HepG2 (cell line): ENCODE measurements at regions not wholly inside any gene's neighbourhood (a gene's known extent, or its start where the extent isn't known, plus 50 kb on each side); places are given as distances from the start of the nearest gene placed in this dataset.

ENCODE experiments used
- ATAC-seq: fragments of 200-7000 bp; cut with Tn5 transposase; 3 replicates; pipeline ENCODE4 v1.9.1; 2020; ENCODE audit warnings: mild to moderate bottlenecking, moderate library complexity
- BruUV-seq: library from RNA; stranded (reverse); fragments of 400-500 nt; replicated peaks from 2 replicates; lab custom pipeline; 2021; lab: Mats Ljungman, UMichigan
- CTCF ChIA-PET: fragments of 300-600 bp; formaldehyde crosslinking; extraction: SDS; loops from one replicate; lab custom pipeline; 2021; ENCODE audit warnings: low total read pairs, inconsistent platforms, low intra/inter-chr PET ratio; lab: Yijun Ruan, JAX
- POLR2A ChIA-PET: fragments of 350-600 bp; sonication (Branson Sonifier 250); formaldehyde crosslinking; loops from one replicate; lab custom pipeline; 2020; ENCODE audit warnings: antibody characterized with exemption, inconsistent platforms; lab: Yijun Ruan, JAX
- DNase-seq: peaks from one replicate; pipeline ENCODE4 v3.0.0-alpha.2; 2015; ENCODE audit warnings: low spot score
- FAIRE-seq: peaks from 3 replicates; lab custom pipeline; 2011; peaks lifted over from hg19 to GRCh38; lab: Jason Lieb, UNC
- H2AFZ ChIP-seq: one replicate; pipeline ENCODE4 v1.6.1; 2011; ENCODE audit warnings: low read length, inconsistent platforms
- H3K27ac ChIP-seq: fragments of 300-600 bp; 3 replicates; pipeline ENCODE4 v1.8.0; 2011; ENCODE audit warnings: mixed run types, mild to moderate bottlenecking, mixed read lengths, low read length, inconsistent platforms; ENCODE audit not compliant: insufficient read depth; ENCODE audit errors: extremely low read length
- H3K27me3 ChIP-seq, 2 experiments: fragments of 200-600 bp in 1 of 2; 2 replicates in 1 of 2; 3 replicates in 1 of 2; pipeline versions ENCODE4 v1.6.0 to v1.8.0; 2011; ENCODE audit warnings: low read length in 2 of 2, mild to moderate bottlenecking in 2 of 2, moderate library complexity in 2 of 2, inconsistent platforms in 1 of 2; ENCODE audit not compliant: insufficient read depth in 2 of 2, control insufficient read depth in 1 of 2
- H3K36me3 ChIP-seq, 2 experiments: fragments of 200-600 bp in 1 of 2; replicated peaks in 1 of 2; 2 replicates in 1 of 2; 3 replicates in 1 of 2; pipeline versions ENCODE4 v1.5.1 to v1.8.0; 2011; ENCODE audit warnings: low read length in 2 of 2, inconsistent platforms in 1 of 2; ENCODE audit not compliant: insufficient read depth in 2 of 2, control insufficient read depth in 1 of 2
- H3K4me1 ChIP-seq: 2 replicates; pipeline ENCODE4 v1.5.1; 2012; ENCODE audit warnings: low read length, inconsistent platforms; ENCODE audit not compliant: insufficient read depth
- H3K4me2 ChIP-seq: 2 replicates; pipeline ENCODE4 v1.6.0; 2011; ENCODE audit warnings: low read depth, low read length, inconsistent platforms
- H3K4me3 ChIP-seq, 3 experiments: fragments of 200-600 bp in 1 of 3; sonication (generic), shearing (Covaris generic) in 1 of 3; replicated peaks in 1 of 3; 2 replicates each; pipeline ENCODE4 v1.5.1; 2011 to 2016; ENCODE audit warnings: low read length in 3 of 3, inconsistent platforms in 2 of 3, low read depth in 2 of 3, mild to moderate bottlenecking in 2 of 3, control low read depth in 1 of 3, mixed read lengths in 1 of 3; ENCODE audit not compliant: insufficient read depth in 1 of 3
- H3K79me2 ChIP-seq: one replicate; pipeline ENCODE4 v1.6.1; 2011; ENCODE audit warnings: low read length, inconsistent platforms; ENCODE audit not compliant: insufficient read depth
- H3K9ac ChIP-seq: 2 replicates; pipeline ENCODE4 v1.6.0; 2011; ENCODE audit warnings: mild to moderate bottlenecking, low read depth, low read length, inconsistent platforms; ENCODE audit not compliant: insufficient read depth
- H3K9me3 ChIP-seq: 2 replicates; pipeline ENCODE4 v1.5.1; 2012; ENCODE audit warnings: mild to moderate bottlenecking, low read length
- H4K20me1 ChIP-seq: 2 replicates; pipeline ENCODE4 v1.6.0; 2011; ENCODE audit warnings: inconsistent platforms, mild to moderate bottlenecking, low read length, moderate library complexity; ENCODE audit not compliant: insufficient read depth
- CENPX ChIP-seq: sonication (generic); formaldehyde crosslinking; IDR thresholded peaks from 2 replicates; pipeline ENCODE4 v1.9.0; 2021; ENCODE audit warnings: mild to moderate bottlenecking, missing genetic modification reagents, moderate library complexity
- HMGA1 ChIP-seq: sonication (generic); formaldehyde crosslinking; conservative IDR thresholded peaks from 2 replicates; pipeline ENCODE4 v1.4.0; 2020; ENCODE audit warnings: missing genetic modification reagents
- HOXA9 ChIP-seq: sonication (generic); formaldehyde crosslinking; IDR thresholded peaks from 2 replicates; pipeline ENCODE4 v1.8.1; 2022; ENCODE audit warnings: missing genetic modification reagents, mild to moderate bottlenecking, moderate library complexity, borderline replicate concordance
- HOXD1 ChIP-seq: sonication (generic); formaldehyde crosslinking; IDR thresholded peaks from 2 replicates; pipeline ENCODE4 v1.5.0; 2020; ENCODE audit warnings: missing genetic modification reagents
- KDM3A ChIP-seq: IDR thresholded peaks from 2 replicates; pipeline ENCODE4 v1.6.1; 2018; ENCODE audit warnings: low read depth, missing compliant biosample characterization
- MATR3 ChIP-seq: sonication (generic); formaldehyde crosslinking; IDR thresholded peaks from 2 replicates; pipeline ENCODE4 v1.4.0; 2020; ENCODE audit warnings: missing genetic modification reagents
- PAF1 ChIP-seq: IDR thresholded peaks from 2 replicates; pipeline ENCODE4 v1.6.1; 2016; ENCODE audit warnings: missing genetic modification reagents, missing compliant biosample characterization
- SATB2 ChIP-seq: sonication (generic); formaldehyde crosslinking; IDR thresholded peaks from 2 replicates; pipeline ENCODE4 v1.5.0; 2020; ENCODE audit warnings: missing genetic modification reagents
- SETDB1 ChIP-seq: sonication (generic); formaldehyde crosslinking; IDR thresholded peaks from 2 replicates; pipeline ENCODE4 v1.5.1; 2020; ENCODE audit warnings: missing genetic modification reagents, mild to moderate bottlenecking, borderline replicate concordance
- SYNCRIP ChIP-seq: fragments of 200-400 bp; formaldehyde crosslinking; IDR thresholded peaks from 2 replicates; pipeline ENCODE4 v1.6.1; 2018; ENCODE audit warnings: mild to moderate bottlenecking, low read depth, low read length; ENCODE audit not compliant: insufficient read depth
- TP53 ChIP-seq: sonication (generic); formaldehyde crosslinking; conservative IDR thresholded peaks from 2 replicates; pipeline ENCODE4 v1.4.0; 2020; ENCODE audit warnings: missing genetic modification reagents
- ZNF207 ChIP-seq: fragments of 450-650 bp; IDR thresholded peaks from 2 replicates; pipeline ENCODE4 v1.6.1; 2016; ENCODE audit warnings: antibody characterized with exemption, borderline replicate concordance
- ZNF572 ChIP-seq: sonication (generic); formaldehyde crosslinking; IDR thresholded peaks from 2 replicates; pipeline ENCODE4 v1.5.1; 2020; ENCODE audit warnings: mild to moderate bottlenecking, missing genetic modification reagents
- ZNF780A ChIP-seq: sonication (generic); formaldehyde crosslinking; IDR thresholded peaks from 2 replicates; pipeline ENCODE4 v1.8.0; 2022; ENCODE audit warnings: mild to moderate bottlenecking, missing genetic modification reagents, moderate library complexity
- ZXDC ChIP-seq: sonication (generic); formaldehyde crosslinking; IDR thresholded peaks from 2 replicates; pipeline ENCODE4 v1.5.0; 2020; ENCODE audit warnings: mild to moderate bottlenecking, missing genetic modification reagents
- WGBS: methylation state at CpG from one replicate; pipeline ENCODE4 v1.1.6; 2017; ENCODE audit warnings: low lambda C conversion rate; 5-methylcytosine and 5-hydroxymethylcytosine counted together
- in situ Hi-C: cut with HindIII; loops from 2 replicates; pipeline ENCODE4 v1.10.0; 2017; ENCODE audit warnings: low pct_unique_long_range_greater_than_20kb; ENCODE audit not compliant: extremely low pct_ligation_motif_present
- intact Hi-C: fragments of 100-400 bp; cut with micrococcal nuclease; formaldehyde crosslinking; loops from one replicate; pipeline ENCODE4 v1.10.0; 2022; ENCODE audit not compliant: unreplicated experiment
- TF ChIP-seq, protein P1 (sequence below): IDR thresholded peaks from 2 replicates; pipeline ENCODE4 v1.6.1; 2016; ENCODE audit warnings: low read depth, borderline replicate concordance
- TF ChIP-seq, protein P2 (sequence below): sonication (generic); formaldehyde crosslinking; IDR thresholded peaks from 2 replicates; pipeline ENCODE4 v1.5.1; 2020; ENCODE audit warnings: missing genetic modification reagents, mild to moderate bottlenecking, borderline replicate concordance
- TF ChIP-seq, protein P3 (sequence below): sonication (generic); formaldehyde crosslinking; IDR thresholded peaks from 2 replicates; pipeline ENCODE4 v1.5.0; 2020; ENCODE audit warnings: mild to moderate bottlenecking, missing genetic modification reagents

DNA sequence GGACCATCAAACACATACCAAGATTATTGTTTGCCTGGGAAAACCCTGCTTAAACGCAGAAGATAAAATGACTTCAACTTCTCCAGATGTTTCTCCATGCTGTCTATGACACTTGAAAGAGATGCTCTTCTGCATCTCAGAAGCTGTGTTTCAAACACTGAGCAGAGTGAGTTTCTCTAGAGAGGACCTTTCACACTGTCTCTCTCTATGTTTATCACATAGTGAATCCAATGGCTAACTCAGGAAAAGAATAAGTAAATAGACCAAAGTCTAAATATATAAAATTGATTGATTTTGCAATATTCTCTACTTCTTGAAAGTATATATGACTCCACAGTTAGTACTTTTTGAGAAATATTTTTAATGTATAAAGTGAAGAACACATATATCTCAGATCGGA is 325.6 kb upstream of the USP15 start:
- Histone ChIP-seq H3K4me2 (no peak overlapping the region), H3K27ac (no peak overlapping the region), H3K4me3 (no peak overlapping the region), H3K9me3 (no peaks in the 10 kb centered on the region), H3K4me1 (no peaks in the 10 kb centered on the region), H3K9ac (no peak overlapping the region), H3K79me2 (no peaks in the 10 kb centered on the region), H2AFZ (no peak overlapping the region), H3K36me3 (no peaks in the 10 kb centered on the region), H4K20me1 (no peaks in the 10 kb centered on the region), H3K27me3 (no peaks in the 10 kb centered on the region; a peak in 1 of 5 replicates)
- no TSS peak for BruUV-seq
- in situ Hi-C loops = no loop called here
- 6% methylated on average over 2 of the region's 2 CpGs for WGBS
- ChIA-PET POLR2A (no interaction called here), CTCF (no interaction called here)
- TF ChIP-seq, protein P1, sequence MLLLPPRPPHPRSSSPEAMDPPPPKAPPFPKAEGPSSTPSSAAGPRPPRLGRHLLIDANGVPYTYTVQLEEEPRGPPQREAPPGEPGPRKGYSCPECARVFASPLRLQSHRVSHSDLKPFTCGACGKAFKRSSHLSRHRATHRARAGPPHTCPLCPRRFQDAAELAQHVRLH (CRISPR knock-in tag) = no peak
- TF ChIP-seq, protein P2, sequence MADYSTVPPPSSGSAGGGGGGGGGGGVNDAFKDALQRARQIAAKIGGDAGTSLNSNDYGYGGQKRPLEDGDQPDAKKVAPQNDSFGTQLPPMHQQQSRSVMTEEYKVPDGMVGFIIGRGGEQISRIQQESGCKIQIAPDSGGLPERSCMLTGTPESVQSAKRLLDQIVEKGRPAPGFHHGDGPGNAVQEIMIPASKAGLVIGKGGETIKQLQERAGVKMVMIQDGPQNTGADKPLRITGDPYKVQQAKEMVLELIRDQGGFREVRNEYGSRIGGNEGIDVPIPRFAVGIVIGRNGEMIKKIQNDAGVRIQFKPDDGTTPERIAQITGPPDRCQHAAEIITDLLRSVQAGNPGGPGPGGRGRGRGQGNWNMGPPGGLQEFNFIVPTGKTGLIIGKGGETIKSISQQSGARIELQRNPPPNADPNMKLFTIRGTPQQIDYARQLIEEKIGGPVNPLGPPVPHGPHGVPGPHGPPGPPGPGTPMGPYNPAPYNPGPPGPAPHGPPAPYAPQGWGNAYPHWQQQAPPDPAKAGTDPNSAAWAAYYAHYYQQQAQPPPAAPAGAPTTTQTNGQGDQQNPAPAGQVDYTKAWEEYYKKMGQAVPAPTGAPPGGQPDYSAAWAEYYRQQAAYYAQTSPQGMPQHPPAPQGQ (CRISPR knock-in tag) = no peak
- TF ChIP-seq CENPX (no peak), PAF1 (CRISPR knock-in tag) (no peak), SATB2 (CRISPR knock-in tag) (no peak), SYNCRIP (no peak), HMGA1 (no peak), HOXA9 (no peak), TP53 (CRISPR knock-in tag) (no peak), HOXD1 (CRISPR knock-in tag) (no peak), KDM3A (CRISPR knock-in tag) (no peak), ZXDC (no peak), ZNF207 (no peak), ZNF780A (CRISPR knock-in tag) (no peak), SETDB1 (CRISPR knock-in tag) (no peak), ZNF572 (CRISPR knock-in tag) (no peak), MATR3 (no peak)
- TF ChIP-seq, protein P3, sequence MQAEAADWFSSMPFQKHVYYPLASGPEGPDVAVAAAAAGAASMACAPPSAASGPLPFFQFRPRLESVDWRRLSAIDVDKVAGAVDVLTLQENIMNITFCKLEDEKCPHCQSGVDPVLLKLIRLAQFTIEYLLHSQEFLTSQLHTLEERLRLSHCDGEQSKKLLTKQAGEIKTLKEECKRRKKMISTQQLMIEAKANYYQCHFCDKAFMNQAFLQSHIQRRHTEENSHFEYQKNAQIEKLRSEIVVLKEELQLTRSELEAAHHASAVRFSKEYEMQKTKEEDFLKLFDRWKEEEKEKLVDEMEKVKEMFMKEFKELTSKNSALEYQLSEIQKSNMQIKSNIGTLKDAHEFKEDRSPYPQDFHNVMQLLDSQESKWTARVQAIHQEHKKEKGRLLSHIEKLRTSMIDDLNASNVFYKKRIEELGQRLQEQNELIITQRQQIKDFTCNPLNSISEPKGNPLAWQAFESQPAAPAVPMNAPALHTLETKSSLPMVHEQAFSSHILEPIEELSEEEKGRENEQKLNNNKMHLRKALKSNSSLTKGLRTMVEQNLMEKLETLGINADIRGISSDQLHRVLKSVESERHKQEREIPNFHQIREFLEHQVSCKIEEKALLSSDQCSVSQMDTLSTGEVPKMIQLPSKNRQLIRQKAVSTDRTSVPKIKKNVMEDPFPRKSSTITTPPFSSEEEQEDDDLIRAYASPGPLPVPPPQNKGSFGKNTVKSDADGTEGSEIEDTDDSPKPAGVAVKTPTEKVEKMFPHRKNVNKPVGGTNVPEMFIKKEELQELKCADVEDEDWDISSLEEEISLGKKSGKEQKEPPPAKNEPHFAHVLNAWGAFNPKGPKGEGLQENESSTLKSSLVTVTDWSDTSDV (CRISPR knock-in tag) = no peak
- intact Hi-C loops = no loop called here
- DNase-seq (no peak), FAIRE-seq (no peak), ATAC-seq (no peak)
